Superior temporal gyrus (tissue), 1 donor: ENCODE measurements at regions not wholly inside any gene's neighbourhood (a gene's known extent, or its start where the extent isn't known, plus 50 kb on each side); places are given as distances from the start of the nearest gene placed in this dataset.

Experiments used
- DNase-seq: peaks from one replicate; pipeline ENCODE4 v3.0.0-alpha.2; 2016; ENCODE audit errors: extremely low spot score

DNA sequence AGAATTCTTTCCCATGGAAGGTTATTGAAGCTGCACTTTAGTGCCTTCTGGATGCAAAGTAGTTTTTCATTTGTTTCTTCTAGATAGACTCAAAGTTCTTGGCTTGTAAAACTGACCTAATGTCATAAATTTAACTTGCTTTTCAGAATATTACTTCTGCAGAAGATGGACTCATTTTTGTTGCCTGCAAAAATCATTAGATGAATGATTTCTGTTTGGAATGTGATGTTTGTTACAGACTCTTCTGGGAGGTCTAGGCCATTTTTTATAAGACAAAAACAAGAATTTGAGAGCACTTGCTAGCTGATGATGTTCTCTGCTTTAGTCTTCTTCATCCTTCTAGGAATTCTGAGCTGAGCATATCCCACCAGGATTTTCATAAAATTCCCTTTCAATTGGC, 308.6 kb upstream of the GIMD1 start:
- no peak for DNase-seq

DNA sequence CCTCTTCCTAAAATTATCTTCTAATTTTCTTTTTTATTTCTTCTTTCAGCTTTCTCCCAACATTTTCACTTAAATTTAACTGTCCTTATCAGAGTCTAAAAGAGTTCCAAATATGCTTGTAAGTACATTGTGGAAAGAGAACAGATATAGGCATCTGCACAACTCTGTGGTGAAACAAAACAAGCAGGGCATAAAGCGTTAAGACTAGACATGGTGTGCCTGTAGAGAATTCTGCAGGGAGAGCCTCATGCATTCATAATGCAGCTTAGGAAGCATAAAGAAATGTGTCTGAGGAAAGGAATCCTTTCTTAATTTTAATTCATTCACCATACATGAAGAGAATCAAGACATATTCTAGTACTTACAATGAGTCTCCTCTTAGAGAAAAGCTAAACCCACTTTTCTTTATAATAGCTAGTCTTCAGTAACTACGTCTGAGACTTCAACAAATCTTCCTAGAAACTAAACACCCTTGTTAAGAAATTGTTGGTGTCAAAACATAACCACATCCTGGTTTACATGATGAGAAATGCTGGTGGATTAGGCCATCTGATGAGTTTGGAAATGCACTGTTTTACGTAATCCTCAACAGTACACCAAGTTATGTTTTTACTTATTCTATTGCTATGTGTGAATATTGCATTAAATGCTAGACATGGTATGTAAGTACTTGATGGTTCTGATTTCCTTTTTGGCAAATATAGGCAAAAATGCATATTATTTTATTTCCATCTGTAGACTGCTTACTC, 307.8 kb upstream of the GIMD1 start:
- DNase-seq, result no peak

DNA sequence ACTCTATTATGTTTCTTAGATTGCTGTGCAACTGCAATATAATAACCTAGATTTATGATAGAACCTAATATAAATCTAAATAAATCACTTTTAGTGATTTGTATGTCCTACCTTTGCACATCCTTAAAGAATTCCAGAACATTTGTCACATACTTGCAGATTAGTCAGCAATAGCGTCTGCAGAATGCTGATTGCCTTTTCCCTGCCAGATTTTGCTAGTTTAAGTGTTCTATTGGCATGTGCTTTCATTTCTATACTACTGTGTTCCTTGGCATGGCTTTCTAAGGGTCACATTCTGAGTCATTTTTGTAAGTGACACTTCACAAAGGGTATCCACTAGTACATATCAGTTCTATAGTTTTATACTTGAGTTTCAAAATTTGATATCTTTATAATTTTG, 303.1 kb upstream of the GIMD1 start:
- no peak for DNase-seq

DNA sequence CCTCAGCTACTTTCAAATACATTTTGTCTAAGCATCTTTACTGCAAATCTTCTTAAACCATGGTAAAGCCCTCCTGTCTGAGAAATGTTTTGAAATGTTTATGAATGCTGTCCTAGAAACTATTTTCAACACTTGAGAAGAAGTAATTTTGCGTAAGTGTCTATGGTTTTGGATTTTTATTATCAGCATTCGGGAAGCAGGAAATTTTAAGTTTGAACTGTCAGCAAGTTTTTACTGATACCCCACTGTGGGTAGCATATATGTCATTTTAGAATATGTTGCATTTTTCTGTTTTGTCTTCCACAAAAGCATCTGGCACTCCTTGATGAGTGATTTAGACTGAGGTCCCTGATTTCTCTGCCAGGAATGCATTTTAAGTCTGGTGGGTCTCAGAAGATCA, 302.4 kb upstream of the GIMD1 start:
- DNase-seq, result no peak

DNA sequence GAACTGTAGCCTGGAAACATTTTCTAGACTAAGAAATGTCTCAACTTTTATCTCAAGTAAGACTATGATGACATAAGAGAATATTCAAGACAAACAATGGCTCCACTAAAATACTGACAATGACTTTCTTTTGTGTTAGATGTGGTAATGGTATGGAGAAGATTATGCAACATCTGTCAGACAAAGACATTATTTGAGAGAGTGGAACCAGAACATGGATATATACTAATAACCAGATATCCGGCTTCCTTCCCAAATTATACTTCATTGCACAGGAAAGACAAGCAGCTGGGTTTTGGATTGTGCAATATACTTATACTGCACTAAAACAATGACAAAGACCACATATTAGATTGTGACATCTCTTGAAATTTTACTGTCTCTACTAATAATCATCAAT, 290.8 kb upstream of the GIMD1 start:
- DNase-seq, result no peak

DNA sequence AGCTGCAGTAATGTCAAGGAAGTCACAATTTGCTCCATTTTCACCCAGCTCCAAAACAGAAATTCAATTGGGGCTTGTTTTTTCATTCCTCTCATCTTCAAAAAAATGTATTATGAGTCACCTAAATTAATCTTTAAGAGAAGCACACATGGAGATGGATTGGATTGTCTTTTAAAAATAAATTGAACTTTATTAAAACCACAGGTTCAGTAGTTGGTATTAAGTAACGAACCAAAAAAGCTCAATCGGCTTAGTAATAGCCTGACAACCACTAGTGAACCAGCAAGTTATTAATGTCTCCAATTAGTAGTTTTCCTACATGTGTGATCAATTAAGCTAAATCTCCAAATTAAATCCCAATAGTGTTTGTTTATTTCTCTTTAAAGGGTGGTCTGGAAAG, 283.5 kb upstream of the GIMD1 start:
- DNase-seq, result no peak

DNA sequence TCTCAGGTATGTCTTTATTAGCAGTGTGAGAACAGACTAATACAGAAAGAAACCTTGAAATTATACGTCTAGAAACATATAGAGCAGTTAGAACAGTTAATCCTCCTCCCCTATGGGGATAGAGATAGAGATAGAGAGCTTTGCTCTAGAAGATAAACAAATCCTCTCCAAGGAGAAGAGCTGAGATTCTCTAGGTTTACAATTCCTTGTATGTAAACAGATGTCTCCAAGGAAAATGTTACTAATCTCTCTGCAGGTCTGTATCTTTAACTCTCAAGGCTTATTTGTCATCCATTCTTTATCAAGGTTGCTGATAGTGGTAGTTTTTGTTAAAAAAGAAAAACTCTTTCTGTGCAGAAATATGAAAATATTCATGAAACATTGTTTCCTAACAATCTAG, 282.1 kb upstream of the GIMD1 start:
- DNase-seq, result no peak

DNA sequence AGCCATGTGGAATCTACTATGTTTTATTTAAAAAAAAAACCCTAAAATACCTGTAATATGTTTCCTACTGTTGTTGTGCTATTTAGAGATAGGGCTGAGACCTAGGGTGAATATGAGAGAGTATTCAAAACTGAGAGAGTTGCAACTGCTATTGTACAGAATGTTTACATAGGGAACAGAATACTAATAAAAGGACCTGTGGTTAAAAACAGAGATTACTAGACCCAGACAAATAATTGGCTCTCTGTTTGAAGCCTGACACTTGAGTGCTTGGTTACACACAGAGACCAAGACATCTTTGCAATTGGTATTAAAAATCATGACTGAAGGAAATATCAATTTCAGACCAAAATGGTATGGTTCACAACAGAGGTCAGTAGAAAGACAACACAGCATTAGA, 278.9 kb upstream of the GIMD1 start:
- no peak for DNase-seq

DNA sequence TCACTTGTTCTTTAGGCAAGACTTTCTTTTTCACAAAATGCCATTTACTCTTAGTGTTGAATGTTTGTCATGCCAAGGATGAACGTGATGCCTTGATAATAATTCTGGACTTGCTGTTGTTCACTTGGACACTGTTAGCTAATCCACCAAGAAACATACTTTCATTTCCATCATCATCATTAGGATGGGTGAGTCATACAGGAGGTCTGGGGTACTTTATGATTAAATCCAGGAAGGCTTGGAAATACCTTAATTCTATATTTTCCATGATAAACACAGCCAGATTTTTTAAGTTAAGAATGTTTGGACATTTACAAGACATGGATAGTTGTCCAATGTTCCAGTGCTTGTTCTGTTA, 260.7 kb upstream of the GIMD1 start:
- no peak for DNase-seq

DNA sequence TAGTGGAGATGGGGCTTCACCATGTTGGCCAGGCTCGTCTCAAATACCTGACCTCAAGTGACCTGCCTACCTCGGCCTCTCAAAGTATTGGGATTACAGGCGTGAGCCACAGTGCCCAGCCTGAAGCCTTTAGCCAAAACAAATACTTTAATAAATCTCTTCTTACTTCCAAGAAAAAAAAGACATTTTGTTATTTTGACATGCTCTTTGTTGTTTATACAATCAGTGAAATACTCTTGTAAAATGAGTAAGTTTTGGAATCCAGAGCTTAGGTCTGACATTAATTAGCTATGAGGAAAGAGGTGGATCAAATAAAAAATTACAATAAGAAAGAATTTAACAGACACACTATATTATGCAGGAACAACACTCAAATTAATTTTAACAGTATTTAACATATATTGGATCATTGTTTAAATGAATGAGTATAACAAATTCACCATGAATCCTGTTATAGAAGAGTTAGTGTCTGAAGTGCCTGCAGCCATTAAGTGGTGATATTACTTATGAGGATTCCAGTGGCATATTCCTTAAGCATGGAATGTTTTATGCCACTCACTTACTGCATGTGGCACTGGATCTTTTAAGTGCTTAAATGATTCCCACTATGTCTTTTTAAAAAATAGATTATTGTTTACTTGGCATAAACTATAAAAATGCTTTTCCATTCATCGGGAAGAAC, 260.1 kb upstream of the GIMD1 start:
- no peak for DNase-seq

DNA sequence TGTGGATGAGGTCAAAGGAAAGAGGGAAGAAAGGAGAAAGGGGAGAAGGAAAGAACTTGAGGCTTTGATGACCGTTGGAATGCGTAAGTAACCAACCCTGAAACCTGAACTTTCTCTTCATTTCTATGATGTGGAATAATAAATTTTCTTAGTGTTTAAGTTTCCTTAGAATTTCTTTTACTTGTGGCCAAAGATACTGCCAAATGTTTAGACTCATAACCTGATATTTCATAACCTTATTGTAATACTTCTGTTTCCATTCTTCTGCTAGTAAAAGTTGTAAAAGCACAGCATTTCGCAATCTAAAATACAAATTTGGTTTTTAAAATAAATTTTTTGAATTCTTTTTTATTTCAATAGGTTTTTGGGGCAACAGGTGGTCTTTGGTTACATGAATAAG, 258.5 kb upstream of the GIMD1 start:
- DNase-seq, result no peak

DNA sequence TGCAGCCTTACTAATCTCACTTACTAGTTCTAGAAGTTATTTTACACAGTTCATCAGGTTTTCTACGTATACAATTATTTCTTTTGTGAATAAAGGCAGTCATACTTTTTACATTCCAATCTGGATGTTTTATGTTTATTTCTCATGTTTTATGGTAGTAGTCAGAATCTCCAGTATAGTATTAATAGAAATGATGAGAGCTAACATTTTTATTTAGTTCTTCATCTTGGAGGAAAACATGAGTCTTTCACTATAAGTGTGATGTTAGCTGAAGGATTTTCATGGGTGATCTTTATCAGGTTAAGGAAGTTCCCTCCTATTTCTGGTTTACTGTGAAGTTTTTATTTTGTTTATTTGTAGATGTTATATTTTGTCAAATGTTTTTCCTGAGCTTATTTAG, 256.1 kb upstream of the GIMD1 start:
- DNase-seq, result no peak

DNA sequence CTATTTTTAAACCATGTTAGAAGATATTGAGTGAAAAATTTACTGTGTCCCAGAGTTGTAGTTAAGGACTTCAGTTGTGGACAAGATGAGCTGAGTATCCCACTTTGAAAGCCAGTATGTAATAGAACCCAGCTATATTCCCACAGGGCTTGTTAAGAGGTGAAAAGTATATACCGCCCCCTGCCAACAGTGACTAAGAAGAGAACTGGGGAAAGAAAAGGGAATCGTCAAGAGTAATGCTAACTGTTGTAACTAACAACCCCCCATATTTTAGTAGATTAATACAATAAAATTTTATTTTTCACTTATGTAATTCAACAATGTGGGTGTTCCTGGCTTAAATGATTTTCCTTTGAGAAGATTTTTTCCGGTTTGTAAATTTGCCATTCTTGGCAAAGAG, 250.4 kb upstream of the GIMD1 start:
- DNase-seq, result no peak

DNA sequence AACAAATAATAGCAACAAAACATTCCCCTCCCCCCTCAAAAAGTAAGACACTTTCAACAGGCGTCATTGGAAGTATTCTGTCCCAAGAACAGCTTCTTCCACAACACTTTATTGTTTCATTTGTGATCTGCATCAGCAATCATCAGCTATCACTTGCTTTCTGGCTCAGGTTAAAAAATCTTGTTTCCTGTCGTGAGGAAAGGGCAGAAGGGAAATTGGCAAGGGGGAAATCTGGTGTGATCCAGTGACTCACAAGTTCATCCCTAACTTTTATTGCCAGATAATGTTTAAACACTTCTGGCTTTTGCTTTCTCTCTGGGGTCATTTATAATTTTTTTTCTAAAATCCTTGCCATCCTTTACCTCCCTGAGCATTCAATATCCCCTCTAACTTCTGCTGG, 247.4 kb upstream of the GIMD1 start:
- DNase-seq, result no peak

DNA sequence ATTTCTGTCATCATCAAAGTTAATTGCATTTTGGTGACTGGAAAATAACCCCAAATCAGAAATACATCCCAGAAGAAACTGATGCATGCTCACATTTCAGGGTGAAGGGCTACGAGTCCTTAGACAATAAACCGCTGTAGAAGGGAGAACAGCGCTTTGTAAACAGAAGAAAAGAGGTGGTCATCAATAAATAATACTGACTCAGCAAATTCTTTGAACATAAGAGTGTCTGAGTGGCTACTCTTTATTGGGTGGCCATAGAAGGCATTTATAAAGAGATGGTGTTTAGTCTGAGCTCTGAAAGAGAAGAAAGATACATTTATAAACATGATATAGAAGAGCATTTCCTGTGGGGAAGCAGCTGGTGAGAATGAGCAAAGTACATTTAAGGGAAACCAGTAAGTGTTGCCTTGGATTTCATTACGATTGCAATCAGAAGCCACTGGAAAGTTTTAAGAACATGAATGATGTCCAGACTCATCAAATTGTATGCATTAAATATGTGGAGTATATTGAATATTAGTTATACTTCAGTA, 246.9 kb upstream of the GIMD1 start:
- DNase-seq, result no peak

DNA sequence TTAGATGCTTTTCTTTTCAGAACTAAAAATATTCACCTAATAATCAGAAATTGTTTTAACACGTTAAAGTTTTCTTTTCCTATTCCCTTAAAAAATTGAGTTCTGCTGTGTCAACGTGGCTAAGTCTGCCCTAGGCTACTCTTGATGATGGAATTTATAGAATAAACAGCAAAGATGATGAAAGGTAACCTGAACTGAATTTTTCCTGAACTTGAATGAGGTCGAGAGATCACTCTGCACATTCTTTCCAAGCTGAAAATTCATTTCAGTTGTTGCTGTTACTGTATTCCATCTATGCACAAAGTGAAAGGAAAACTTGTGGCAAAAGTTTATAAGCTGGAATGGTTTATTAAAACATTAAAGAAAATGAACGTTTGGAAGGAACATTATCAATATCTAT, 245.9 kb upstream of the GIMD1 start:
- DNase-seq, result no peak

DNA sequence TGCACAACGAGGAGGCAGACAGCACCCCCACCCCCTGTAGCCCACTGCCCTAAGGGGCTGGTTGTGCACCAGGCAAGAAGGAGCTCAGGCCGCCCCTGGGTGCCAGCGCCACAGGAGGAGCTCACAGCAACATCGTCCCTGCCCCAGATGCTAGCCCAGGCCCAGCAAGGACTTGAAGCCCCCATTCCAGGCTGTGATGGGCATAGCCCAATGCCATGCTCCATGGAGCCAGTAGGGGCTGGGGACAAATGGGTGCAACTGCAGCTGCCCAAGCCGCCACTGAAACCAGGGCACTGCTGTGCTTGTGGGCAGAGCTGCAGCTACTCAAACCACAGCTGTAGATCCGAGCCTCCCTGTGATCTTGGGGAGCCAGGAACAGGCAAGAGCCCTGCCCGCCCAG, 241.3 kb upstream of the GIMD1 start:
- no peak for DNase-seq

DNA sequence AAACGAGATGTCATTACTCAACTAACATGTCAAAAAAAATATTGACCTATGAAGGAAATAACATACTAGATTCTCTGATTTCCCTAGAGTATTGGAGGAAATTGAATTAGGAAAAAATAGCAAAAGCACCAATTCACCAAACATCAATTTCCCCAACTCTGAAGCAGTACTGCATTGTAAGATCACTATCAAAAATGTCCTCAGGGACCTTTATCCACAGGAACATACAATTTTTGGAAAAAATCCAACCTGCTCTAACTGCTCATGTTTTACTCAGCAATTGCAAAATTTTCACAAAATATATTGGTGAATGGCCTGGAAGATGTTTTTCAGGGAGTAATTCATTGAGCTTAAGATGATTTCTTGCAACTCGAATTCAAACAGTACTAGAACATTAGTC, 239.0 kb upstream of the GIMD1 start:
- DNase-seq, result no peak

DNA sequence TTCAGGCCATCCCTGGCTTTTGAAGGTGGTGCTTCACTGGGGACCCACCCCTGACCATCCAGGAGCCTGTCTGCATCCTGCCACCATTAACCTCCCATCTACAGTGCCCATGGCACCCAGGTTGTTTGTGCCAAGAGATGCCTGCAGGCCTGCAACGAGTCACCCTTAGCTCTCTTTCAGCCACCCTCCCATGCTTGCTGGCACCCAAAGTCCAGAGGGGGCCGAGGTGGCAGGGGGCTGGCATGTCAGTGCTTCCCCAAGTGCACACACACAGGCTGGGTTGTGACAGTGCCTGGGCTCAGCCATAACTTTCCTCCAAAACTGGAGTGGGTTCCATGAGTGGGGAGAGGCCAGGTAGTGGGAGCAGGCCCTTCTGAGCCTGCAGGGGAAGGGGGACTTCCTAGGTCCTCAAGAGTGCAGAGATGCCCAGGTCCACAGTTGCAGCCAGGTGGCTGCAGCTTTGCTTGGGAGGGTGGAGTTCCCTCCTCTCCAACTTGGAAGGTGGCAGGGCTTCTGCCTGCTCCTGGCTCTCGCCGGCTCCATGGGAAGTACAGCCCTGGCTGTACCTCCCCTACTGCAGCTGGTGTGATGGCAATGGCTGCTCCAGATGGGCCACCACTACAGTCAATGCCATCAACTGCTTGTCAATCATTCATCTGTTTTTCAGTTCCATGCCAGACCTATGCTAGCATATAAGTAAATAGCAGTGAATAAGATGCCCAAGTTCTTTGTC, 235.9 kb upstream of the GIMD1 start:
- DNase-seq, result no peak

DNA sequence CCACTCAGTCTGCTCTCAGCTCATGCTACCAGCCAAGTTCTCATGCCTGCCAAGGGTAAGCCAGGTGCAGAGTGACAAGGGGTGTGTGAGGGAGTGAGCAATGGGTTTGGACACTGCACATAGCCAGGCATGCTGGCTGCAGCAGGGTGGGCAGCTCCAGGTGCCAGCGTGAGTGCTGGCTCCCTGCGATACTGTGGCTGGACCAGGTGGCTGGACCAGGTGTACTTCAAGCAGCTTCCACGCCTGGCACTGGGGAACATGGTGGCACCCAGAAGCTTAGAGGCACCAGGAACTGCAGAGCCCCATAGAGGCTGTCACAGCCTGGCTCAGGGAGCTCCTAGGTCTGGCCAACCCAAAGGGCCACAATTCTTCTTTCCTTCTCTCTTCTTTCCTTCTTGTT, 234.9 kb upstream of the GIMD1 start:
- DNase-seq, result no peak

DNA sequence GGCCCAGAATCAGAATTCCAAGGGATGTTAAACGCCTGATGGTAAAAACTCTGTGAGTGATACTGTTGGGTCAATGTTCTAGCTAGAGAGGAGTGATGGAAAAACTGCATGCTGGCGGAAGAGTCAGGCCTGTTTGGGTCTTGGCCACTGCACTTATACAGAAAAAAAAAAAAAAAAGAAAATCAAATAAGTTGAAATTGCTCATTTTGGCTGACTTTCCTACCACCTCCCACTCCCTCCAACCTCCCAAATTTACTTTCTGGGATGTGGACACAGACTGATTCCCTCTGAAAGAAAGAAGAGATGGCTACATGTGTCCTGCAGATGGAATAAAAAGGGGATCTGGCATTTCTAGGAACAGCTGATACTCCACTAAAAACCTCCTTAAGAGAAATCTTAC, 234.1 kb upstream of the GIMD1 start:
- DNase-seq, result no peak

DNA sequence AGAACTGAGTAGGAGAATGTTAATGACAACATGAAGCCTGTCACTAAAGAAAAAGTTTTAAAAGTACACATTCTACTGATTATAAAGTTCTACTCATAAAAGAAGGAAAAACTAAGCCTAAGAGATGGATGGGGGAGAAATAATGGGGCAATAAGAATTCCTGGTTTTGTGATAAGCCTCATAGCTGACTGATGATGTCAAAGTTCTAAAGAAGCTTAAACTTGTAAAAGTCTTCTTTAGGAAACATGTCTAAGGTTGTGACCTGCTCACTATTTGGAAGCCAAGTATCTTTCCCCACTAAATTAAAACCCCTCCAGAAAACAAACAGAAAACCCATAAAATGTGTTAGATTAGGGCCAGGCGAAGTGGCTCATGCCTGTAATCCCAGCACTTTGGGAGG, 232.9 kb upstream of the GIMD1 start:
- DNase-seq, result no peak

DNA sequence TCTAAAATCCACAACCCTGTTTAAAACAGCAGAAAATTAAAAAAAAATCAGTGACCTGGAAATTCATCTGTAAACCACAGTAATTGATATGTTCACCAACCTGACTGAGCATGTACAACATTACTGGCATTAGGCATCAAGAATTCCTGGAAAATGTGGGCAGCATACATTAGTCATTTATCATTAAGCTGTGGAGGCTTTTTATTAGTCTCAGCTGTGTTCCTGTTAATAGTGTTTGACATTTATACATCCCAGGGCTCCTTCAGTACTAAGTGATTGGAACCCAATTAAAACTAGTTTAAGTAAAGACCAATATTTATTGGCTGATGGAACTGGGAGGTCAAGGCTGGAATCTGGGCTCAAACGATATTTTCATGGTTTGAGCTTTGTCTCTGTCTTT, 227.3 kb upstream of the GIMD1 start:
- DNase-seq, result no peak
